ENCODE measurements at regions not wholly inside any gene's neighbourhood (a gene's known extent, or its start where the extent isn't known, plus 50 kb on each side); places are given as distances from the start of the nearest gene placed in this dataset.
A peak's percentile ranks its signal among the peaks of the same experiment; 100 is the strongest.

DNA sequence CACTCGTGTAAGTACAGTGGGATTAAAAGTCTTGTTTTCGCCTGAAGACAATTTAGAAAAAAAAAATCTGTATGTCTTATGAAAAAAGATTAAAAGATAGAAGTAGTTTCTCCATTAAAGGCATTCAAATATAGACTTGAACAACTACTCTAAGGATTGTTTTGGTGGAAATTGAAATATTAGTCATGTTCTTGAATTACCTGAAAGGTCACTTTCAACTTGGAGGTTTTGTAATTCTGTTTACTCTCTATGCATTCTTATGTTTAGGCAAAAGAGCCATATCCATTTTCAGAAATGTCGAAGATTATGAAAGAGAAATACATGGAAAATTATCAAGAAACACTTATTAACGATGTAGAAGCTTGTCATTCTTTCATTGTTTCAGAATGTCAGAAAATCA, 373.7 kb downstream of the ARL4A start:
- TF ChIP-seq, protein P1, sequence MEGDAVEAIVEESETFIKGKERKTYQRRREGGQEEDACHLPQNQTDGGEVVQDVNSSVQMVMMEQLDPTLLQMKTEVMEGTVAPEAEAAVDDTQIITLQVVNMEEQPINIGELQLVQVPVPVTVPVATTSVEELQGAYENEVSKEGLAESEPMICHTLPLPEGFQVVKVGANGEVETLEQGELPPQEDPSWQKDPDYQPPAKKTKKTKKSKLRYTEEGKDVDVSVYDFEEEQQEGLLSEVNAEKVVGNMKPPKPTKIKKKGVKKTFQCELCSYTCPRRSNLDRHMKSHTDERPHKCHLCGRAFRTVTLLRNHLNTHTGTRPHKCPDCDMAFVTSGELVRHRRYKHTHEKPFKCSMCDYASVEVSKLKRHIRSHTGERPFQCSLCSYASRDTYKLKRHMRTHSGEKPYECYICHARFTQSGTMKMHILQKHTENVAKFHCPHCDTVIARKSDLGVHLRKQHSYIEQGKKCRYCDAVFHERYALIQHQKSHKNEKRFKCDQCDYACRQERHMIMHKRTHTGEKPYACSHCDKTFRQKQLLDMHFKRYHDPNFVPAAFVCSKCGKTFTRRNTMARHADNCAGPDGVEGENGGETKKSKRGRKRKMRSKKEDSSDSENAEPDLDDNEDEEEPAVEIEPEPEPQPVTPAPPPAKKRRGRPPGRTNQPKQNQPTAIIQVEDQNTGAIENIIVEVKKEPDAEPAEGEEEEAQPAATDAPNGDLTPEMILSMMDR (IDR thresholded peaks at IDR 0.05; ENCODE audit: low read depth, low read length), result no peak
- DNase-seq (ENCODE audit: low read depth, low spot score), result no peak
- H3K4me3 ChIP-seq (ENCODE audit: low read depth, low read length), result no peak overlapping the region
- in situ Hi-C loops (cut with HindIII; ENCODE audit: low sequenced_read_pairs), result no loop called here

DNA sequence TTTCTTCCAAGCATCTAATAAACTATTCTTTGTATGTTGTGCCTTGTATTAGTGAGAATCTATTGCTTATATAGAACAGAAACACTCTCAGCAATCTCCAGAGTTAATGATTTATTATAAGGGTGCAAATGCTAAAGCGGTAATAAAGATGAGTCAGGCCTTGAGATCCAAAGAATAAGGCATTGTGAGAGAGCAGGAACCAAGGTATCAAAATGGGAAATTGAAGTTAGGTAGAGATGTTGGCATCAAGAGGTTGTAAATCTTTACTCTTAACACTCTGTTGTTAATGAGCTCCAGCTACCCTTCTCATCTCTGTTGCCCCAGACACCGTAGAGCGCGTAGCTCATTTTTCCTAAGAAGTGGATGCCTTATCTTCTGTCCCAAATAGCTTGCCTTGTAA, 375.2 kb downstream of the ARL4A start:
- H3K4me3 ChIP-seq (ENCODE audit: low read depth, low read length), result no peak overlapping the region
- no peak for DNase-seq (ENCODE audit: low read depth, low spot score)
- TF ChIP-seq, protein P1 (IDR thresholded peaks at IDR 0.05; ENCODE audit: low read depth, low read length), result no peak
- in situ Hi-C loops (cut with HindIII; ENCODE audit: low sequenced_read_pairs), result no loop called here

DNA sequence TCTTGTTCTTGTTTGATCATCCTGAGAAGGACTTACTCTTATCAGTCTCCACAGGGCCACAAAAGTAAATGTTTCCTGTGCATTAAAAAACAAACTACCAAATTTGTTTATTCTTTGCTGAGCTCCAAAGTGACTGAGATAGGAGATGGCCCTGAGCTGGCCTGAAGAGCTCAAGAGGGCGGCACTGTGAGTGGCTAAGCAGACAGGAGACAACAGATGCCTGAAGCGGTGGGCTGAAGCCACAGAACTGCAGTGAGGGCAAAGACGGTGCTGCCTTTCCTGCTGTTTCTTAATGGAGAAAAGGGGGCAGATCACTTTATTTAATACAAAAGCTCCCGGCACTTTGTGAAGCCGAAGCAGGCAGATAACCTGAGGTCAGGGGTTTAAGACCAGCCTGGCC, 379.6 kb downstream of the ARL4A start:
- TF ChIP-seq, protein P1 (IDR thresholded peaks at IDR 0.05; ENCODE audit: low read depth, low read length), result no peak
- no peak overlapping the region for H3K4me3 ChIP-seq (ENCODE audit: low read depth, low read length)
- in situ Hi-C loops (cut with HindIII; ENCODE audit: low sequenced_read_pairs), result no loop called here
- DNase-seq (ENCODE audit: low read depth, low spot score), result no peak

DNA sequence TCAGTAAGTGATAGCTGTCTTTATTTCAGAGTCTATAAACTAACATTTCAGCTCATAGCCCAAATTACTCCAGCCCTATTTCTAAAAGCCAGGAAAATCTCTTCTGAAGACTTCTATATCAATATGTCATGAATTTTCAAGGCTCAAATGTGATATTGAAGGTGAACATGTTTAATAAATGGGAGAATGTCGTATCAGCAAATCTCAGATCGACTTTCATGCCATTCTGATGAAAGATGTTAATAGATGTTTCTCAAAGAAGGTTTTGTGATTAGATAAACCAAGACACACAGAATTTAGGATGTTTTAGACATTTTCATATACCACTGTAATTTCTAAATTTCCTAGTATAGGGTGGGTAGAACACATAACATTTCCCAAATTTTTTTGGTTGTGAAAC, 380.6 kb downstream of the ARL4A start:
- TF ChIP-seq, protein P1 (IDR thresholded peaks at IDR 0.05; ENCODE audit: low read depth, low read length), result no peak
- in situ Hi-C loops (cut with HindIII; ENCODE audit: low sequenced_read_pairs), result no loop called here

DNA sequence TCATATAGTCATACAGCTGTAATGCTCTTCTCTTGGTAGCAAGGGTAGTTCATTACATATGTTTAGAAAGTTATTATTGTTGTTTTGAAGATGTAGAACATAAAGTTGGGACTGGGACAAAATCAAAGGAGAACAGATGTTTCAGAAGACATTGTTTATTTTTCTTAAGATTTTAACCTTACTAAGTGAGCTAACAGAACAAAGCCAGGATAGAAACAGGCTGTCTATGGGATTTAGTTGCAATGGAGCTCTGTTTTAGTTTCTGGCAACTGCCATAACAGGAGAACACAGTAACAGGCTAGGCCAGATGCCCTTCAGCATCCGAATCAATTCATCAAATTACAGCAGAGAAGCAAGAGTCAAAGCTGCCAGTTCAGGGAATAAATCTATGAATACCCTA, 382.4 kb downstream of the ARL4A start:
- in situ Hi-C loops (cut with HindIII; ENCODE audit: low sequenced_read_pairs), result no loop called here
- DNase-seq (ENCODE audit: low read depth, low spot score), result no peak
- TF ChIP-seq, protein P1 (IDR thresholded peaks at IDR 0.05; ENCODE audit: low read depth, low read length), result no peak
- no peak overlapping the region for H3K4me3 ChIP-seq (ENCODE audit: low read depth, low read length)

More for the DNA sequence above, 380.6 kb downstream of the ARL4A start:
- no peak for DNase-seq (ENCODE audit: low read depth, low spot score)
- no peak overlapping the region for H3K4me3 ChIP-seq (ENCODE audit: low read depth, low read length)

DNA sequence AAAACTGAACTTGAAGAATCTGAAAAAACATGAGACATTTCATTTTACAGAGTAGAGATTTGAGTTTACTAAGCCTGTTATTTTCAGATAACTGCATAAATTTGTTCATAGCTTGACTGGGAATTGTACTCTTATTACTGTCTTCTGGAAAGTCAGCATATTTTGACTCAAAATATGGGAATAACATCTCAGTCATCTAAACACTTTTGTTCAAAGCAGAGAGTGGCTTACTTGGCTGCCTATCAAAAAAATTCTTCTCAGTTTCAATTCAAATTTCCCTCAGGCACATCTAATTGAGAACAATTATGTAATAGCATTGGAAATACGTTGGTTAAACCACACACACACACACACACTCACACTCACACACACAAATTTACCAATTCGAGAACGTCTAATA, 384.6 kb downstream of the ARL4A start:
- in situ Hi-C loops (cut with HindIII; ENCODE audit: low sequenced_read_pairs), result no loop called here
- TF ChIP-seq, protein P1 (IDR thresholded peaks at IDR 0.05; ENCODE audit: low read depth, low read length), result no peak
- no peak for DNase-seq (ENCODE audit: low read depth, low spot score)
- no peak overlapping the region for H3K4me3 ChIP-seq (ENCODE audit: low read depth, low read length)

DNA sequence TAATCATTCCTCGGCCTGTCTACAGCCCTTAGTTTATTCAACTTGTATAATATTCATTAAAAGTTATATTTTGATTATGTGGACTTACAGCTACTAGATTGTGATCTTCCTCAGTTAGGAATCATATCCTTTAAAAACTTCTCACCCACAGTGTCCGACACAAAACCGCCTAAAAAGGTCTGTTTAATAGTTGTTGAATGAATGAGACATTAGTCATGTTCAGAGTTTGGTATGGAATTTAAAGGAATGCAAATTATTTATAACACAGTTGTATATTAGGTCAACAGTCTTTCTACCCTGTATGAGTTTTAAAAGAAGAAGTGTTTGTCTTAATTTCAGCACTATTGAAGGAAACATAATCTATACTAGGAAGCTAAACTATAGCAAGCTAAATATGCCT, 390.0 kb downstream of the ARL4A start:
- in situ Hi-C loops (cut with HindIII; ENCODE audit: low sequenced_read_pairs), result no loop called here
- TF ChIP-seq, protein P1 (IDR thresholded peaks at IDR 0.05; ENCODE audit: low read depth, low read length), result no peak
- peak; percentile 40 for DNase-seq (ENCODE audit: low read depth, low spot score)
- H3K4me3 ChIP-seq (ENCODE audit: low read depth, low read length), result no peak overlapping the region
